ENCODE measurements at regions not wholly inside any gene's neighbourhood (a gene's known extent, or its start where the extent isn't known, plus 50 kb on each side); places are given as distances from the start of the nearest gene placed in this dataset.
"Not testable (repeated sequence)": the region's sequence is repeated elsewhere in the genome, so short reads cannot be mapped to it uniquely, and the experiment has no call there.

GRCh38 chr4:8985786-8986185 is 114.1 kb upstream of the HMX1 start:
- not testable (repeated sequence) for TF ChIP-seq POLR2A, CTCF (IDR thresholded peaks at IDR 0.05)

Measured in ovary (tissue), 3 donors.